PC-3 (cell line): ENCODE measurements at regions not wholly inside any gene's neighbourhood (a gene's known extent, or its start where the extent isn't known, plus 50 kb on each side); places are given as distances from the start of the nearest gene placed in this dataset.

Source experiments
- CTCF ChIP-seq: fragments of 300-600 bp; sonication (generic); conservative IDR thresholded peaks from 2 replicates; pipeline ENCODE4 v1.5.1; 2017; ENCODE audit warnings: antibody characterized with exemption, low read depth, mild to moderate bottlenecking, low read length
- EZH2 ChIP-seq: fragments of 300-600 bp; sonication (generic); IDR thresholded peaks from one replicate; pipeline ENCODE4 v1.6.1; 2017; ENCODE audit warnings: antibody characterized with exemption, mild to moderate bottlenecking, low read length; ENCODE audit not compliant: unreplicated experiment
- EZH2phosphoT487 ChIP-seq: fragments of 300-600 bp; sonication (generic); IDR thresholded peaks from 2 replicates; pipeline ENCODE4 v1.6.1; 2018; ENCODE audit warnings: mild to moderate bottlenecking, antibody characterized with exemption, low read length, borderline replicate concordance

GRCh38 chr11:119791047-119791446 lies 62.0 kb upstream of the NECTIN1 start:
- TF ChIP-seq CTCF: no peak
- no peak for TF ChIP-seq EZH2
- TF ChIP-seq EZH2phosphoT487: no peak
